NCI-H446 treated with DMSO at 0.1 percent for 48 hours (cell line): ENCODE measurements at regions not wholly inside any gene's neighbourhood (a gene's known extent, or its start where the extent isn't known, plus 50 kb on each side); places are given as distances from the start of the nearest gene placed in this dataset.
A peak's percentile ranks its signal among the peaks of the same experiment; 100 is the strongest.

Experiments used
- DNase-seq: peaks from one replicate; lab custom pipeline; 2025; lab: John Stamatoyannopoulos, UW

GRCh38 chr20:50301165-50301564 is 110.5 kb downstream of the CEBPB start:
- DNase-seq = no peak

- no peak for DNase-seq
These were observed 111.1 kb downstream of the CEBPB start for GRCh38 chr20:50301712-50302111.

DNA sequence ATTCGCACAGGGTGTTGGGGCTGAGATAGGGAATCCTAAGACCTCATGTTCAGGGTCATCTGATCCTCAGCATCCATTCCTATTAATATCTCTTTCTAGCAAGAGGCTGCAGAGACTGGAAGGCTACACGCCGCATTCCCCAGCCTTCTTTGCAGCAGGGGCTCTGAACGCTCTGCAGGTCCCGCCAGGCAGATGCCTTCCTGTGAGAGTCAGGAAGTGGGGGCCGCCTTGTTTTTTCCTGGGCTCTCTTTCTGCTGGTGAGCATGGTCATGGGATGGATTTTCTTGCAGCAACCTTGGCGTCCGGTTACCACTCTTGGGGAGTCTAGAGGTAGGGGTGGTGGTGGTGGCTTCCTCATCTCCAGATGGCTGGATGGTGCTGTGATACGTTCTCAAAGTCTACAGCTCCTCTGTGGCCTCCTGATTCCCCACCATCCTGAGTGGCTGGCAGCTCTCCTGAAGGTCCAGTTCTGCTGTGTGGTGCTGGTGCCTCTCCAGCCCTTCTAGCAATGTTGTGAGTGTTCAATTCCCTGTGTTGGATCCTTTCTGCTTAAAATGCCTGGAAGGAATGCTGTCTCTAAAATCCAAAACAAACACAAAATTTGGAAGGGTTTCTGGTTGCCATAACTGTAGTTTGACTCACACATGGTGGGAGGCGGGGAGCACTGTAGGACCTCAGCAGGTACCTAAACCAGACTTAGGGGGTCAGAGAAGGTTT is 111.9 kb downstream of the CEBPB start:
- DNase-seq = peak; percentile 37

- DNase-seq = peak; percentile 58
These were observed 113.2 kb downstream of the CEBPB start for GRCh38 chr20:50303573-50304500.

GRCh38 chr20:50304501-50304856 is 113.8 kb downstream of the CEBPB start:
- DNase-seq = no peak

DNA sequence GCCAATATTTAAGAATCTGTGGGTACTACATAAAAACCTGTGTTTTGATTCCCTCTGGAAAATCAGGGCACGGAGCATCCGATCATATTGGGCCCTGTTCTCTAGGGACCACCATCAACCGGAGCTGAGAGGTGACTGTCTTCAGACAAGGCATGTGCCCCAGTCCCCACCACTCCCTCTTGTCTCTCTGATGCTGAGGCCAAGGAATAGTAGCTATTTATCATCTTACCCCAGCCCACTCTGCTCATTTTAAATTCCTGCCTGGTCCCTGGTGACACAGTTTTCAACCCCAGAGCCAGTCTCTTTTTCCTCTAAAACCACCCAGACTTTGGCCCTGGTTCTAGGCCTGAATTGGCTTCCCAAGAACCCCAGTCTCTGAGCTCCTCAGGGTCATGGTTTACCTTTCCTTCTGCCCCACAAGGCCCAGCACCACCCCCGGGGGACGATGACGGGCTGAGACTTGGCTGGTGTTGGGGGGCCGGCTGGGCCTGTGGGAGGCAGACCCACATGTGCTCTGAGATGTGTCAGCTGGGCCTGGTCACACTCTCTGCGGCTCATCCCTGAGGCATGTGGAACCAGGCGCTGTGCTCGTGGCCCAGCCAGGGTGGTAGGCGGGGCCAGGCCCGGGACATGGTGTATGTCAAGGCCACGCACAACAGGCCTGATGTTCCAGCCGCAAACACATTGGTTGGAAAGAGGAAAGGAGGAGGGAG is 114.4 kb downstream of the CEBPB start:
- no peak for DNase-seq

GRCh38 chr20:50305636-50306477 is 115.2 kb downstream of the CEBPB start:
- no peak for DNase-seq

DNA sequence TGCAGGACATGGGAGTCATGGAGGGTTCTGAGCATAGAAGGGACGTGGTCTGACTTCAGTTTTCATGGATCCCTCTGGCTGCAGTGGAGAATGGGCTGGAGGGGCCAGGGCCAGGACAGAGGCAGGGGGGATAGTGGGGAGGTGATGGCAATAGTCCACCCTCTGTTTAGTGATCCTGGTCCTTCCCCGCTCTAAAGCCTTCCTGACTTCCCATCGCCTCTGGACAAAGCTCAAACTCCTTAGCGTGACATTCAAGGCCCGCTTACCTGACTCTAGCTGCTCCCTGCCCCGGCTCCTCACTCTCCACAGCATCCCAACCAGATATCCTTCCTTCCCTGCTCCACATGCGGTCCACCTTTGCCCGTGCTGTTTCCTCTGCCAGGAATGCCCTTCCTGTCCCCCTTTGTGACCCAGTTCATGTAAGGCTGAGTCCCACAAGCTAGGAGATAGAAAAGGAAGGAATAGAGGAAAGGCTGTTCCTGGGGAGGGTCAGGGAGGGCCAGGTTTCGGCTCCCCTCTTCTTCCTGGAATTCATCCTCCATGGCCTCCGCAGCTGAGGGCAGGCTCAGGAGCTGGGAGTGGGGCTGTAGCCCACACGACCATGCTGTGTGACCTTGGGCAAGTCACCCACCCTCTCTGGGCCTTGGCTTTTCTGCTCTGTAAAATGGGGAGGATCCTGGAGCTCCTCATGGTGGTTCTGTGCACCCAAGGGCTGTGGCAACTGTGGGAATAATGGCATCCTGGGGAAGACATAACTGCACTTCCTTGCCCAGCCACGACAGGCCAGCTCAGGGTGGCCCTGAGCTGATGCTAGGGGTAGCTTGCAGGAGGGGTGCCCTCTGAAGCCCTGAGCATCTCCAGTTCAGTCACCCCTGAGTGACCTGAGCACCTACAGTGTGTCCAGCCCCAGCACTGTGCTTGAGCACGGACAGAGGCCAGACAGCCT is 116.1 kb downstream of the CEBPB start:
- DNase-seq = no peak

DNA sequence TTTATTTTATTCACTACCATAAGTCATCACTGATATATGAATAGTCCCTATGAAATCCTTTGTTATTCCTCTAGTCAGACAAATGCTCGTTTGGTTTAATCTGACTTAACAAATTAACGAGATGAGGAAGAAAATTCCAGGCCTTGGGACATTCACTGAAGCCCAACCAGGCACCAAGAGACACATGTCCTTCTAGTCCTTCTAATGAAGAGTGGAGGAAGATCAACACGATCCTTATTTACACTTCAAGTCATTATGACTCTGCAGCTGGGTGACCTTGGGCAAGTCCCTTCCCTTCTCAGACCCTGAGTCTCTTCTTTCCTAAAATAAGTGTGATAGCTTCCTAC is 117.5 kb downstream of the CEBPB start:
- DNase-seq = no peak

- DNase-seq = peak; percentile 61
These were observed 118.1 kb downstream of the CEBPB start for GRCh38 chr20:50308513-50309279.

DNA sequence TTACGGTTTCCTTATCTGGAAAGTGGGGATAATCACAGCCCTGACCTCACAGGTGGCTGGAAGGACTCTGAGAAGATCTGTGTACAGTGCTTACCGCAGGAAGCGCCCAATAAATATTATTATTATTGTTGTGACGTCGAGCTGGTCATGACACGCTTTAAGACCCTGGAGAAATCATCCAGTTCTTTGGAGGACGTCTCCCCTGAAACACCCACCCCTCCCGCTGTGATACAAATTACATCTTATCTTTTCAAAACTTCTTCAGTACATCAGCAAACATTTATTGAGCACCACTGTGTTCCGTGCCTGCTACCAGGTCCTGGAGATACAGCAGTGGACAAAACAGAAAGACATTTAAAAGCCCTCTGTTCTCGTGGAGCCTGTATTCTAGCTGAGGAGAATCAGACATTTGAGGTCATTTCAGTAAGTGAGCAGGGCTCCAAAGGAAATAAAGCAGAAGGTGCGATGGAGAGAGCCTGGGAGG is 118.7 kb downstream of the CEBPB start:
- DNase-seq = no peak

DNA sequence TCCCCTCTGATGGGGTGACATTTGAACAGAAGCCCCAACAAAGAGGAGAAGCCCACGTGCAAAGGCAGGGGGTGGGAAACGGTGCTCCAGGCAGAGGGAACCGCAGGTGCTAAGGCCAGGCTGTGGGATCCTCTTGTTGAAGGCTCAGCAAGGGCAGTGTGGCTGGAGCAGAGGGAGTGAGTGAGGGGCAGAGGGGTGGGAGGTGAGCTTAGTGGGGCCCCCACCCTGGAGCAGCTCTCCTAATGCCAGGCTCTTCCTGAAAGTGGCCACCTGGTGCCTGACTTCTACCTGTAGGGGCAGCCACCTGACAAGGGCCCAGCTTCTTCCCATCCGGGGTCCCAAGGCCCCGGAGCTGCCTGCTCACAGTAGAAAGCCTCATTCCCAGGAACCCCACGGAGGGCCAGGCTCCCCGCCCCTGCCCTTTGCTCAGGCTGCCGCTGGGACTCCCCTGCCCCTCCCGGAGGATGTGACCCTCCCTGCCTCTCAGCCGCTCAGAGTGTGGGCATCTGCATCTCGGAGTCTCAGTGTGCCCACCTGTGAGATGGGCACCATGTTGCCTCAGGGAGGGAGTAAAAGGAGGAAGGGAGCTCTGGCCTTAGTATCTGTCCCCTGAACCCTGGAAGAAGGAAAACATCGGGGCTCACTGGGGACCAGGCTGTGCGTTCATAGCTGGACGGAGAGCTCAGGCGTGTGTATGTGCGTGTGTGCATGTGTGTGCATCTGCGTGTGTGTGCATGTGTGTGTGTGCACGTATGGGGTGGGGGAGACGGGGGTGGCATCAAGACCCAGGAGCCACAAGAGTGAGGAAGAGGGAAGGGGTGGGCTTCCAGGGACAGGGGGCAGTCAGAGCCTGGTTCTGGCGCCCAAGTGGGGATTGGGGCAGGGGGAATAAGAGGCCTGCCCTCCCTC is 119.4 kb downstream of the CEBPB start:
- no peak for DNase-seq

- no peak for DNase-seq
These were observed 120.0 kb downstream of the CEBPB start for GRCh38 chr20:50310673-50311051.

DNA sequence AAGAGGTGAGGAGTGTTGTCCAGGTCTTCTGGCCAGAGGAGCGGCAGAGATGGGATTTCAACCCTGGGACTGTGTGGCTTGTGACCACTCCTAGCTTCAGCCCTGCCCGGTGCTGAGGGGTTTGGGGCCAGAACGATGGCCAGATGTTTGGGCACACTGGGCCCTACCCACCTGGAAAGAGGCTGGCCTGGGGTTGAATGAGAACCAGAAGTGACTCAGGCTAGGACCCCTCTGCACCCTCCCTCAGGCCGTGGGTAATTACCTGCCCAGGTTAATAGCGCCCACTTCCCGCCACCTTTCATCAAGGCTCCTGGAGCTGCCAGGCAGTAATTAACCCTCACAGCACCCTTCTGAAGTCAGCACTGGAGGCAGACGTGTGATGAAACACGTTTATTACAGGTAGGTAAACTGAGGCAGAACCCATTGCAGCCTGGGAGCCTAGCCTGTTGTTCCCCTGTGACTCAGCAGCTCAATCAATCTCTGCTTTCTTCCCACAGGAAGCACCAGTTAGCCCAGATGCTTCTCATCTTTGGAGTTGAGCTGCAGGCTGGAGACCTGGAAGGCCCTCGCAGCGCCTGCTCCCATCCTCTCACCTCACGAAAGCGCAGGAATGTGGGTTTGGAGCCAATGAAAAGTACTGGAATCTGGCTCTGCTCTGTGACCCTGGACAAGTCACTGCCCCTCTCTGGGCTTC is 120.8 kb downstream of the CEBPB start:
- no peak for DNase-seq

DNA sequence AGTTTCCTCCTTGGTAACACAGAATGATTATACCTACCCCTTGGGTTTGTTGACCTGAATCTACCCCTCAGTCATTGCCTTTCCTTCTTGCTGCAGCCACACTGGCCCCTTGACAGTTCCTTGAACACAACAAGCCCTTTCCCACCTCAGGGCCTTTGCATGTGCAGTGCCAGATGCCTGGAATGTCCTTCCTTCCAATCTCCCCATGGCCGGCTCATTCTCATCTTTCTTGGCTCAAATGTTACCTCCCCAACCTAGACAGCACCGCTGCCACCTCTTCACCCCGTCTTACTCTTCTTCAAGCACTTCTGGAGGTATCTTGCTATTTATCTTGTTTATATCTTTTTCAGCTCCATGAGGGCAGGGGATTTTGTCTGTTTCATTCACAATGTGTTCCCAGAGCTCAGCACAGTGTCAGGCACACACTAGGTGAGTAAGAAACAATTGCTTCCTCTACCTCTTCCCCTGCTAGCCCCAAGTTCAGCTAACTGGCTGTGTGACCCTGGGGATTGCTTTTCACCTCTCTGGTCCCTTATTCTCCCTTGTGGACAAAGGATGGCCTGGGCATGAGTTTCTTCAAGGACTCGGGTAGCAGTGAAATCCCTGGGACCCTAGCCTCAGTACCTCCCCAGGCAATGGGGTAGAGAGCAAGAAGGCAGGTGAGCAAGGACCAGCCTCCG is 121.5 kb downstream of the CEBPB start:
- no peak for DNase-seq

DNA sequence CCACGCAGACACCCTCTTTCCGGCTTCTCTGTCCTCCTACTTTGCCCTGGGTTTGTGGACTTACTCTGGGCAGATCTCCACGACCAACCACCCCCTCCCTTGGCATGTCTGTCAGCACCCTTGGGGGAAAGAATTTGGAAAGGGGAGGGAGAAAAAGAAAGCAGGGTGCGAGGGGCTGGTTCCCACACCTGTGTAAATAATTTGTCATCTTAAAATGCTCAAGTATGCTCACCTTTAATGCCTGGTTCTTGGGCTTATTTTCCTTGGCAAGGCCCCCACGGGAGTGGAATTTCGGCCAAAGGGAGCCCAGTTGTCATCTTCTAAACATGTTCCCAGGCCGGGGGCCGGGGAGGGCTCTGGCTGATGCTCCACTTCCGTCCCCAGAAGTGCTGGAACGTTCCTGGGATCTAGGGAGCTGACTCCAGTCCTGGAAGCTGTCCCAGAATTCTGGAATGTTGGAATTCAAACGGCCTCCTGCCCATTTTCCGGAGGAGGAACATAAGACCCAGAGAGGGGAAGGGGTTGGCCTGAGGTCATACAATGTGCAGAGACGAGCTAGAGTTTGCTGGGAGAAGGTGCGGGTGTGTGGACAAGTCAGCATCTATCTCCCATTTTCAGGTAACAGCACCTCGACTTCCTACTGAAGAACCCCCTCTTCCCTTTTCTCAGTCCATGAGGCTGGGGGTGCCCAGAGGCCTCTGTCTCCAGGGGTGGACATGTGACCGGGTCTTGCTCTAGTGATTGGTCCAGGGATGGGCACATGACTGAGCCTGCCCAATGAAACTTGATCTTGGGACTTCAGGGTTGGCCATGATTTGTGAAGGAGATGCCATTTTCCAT is 122.3 kb downstream of the CEBPB start:
- peak; percentile 7 for DNase-seq

DNA sequence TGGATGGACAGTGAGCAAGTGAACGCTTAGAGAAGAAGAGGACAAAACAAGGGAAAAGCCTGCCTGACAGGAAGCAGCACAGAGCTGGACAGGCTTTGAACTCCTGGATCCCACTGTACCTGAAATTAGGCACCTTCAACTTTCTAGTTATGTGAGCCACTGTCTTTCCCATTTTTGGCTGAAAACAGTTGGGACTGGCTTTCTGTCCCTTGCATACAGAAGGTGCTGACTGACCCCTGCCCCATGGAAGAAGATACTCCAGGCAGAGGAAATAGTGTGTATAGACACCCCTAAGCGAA is 122.8 kb downstream of the CEBPB start:
- DNase-seq = no peak
